ENCODE measurements at regions not wholly inside any gene's neighbourhood (a gene's known extent, or its start where the extent isn't known, plus 50 kb on each side); places are given as distances from the start of the nearest gene placed in this dataset.
"Not testable (repeated sequence)": the region's sequence is repeated elsewhere in the genome, so short reads cannot be mapped to it uniquely, and the experiment has no call there.

- no peak for DNase-seq
These were observed 634.1 kb downstream of the ACTR3B start for GRCh38 chr7:153393666-153394065.

DNA sequence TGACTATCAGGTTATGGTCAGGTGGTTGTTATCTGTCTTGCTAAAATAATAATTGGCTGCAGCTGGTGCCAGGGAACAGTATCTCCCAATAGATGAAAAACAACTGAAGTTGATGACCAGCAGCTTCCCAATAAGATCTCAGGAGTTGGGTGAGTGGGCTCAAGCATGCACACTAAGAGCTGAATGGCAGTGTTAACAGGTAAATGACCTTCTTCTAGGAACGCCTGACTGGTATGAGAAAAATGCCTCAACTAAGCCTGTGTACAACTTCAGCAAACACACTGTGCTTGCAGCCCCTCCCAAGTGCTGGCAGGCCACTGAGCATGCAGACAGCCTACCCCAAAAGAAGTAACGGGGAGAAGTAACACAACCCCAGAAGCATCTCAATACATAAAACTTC, 636.9 kb downstream of the ACTR3B start:
- no peak for DNase-seq

GRCh38 chr7:153397459-153397858, 637.9 kb downstream of the ACTR3B start:
- DNase-seq: no peak

- DNase-seq: no peak
These were observed 638.4 kb downstream of the ACTR3B start for GRCh38 chr7:153397906-153398305.

DNA sequence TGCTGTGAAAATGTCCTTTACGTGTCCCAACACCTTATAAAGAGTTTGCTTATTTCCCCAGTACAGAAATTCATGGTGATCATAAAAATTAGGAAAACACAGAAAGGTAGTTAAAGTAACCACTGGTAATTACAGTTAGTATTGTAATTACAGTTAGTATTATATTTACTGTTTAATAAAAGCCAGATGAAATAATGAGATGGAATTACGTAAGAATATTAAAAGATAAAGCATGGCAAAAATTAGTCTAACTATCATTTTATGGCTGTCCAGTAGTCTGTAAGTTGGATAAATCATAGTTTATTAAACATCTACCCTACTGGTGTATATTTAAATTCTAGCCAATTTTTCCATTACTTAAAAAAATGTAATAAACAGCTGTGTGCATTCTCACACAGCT, 638.8 kb downstream of the ACTR3B start:
- DNase-seq: no peak

DNA sequence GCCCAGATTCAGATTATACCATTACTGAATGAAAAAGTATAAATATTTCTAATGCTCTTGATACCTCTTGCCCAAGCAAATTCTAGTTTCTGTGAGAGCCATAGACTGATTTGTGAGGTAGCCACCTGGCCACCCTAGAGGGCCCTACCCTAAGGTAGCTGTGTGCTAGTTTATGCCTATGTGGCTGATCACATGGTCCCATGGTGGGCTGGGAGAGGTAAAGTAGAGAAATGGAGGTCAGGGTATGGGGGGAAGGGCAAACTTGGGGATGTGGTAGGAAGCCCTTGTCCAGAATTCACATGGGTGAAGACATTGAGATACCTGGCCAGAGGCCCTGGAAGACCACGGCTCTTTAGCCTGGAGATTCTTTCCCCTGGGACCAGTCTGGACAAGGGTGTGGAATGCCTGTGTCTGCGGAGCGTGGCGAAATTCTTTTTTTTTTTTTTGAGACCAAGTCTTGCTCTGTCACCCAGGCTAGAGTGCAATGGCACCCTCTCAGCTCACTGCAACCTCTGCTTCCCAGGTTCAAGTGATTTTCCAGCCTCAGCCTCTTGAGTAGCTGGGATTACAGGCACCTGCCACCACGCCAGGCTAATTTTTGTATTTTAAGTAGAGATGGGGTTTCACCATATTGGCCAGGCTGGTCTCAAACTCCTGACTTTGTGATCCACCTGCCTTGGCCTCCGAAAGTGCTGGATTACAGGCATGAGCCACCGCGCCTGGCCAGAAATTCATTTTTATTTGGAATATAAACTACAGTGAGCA, 639.4 kb downstream of the ACTR3B start:
- no peak for DNase-seq

GRCh38 chr7:153399554-153399940, 640.0 kb downstream of the ACTR3B start:
- DNase-seq: no peak

- no peak for DNase-seq
These were observed 641.4 kb downstream of the ACTR3B start for GRCh38 chr7:153400735-153401593.

GRCh38 chr7:153401795-153402720, 642.5 kb downstream of the ACTR3B start:
- no peak for DNase-seq

GRCh38 chr7:153402721-153403541, 643.4 kb downstream of the ACTR3B start:
- no peak for DNase-seq

GRCh38 chr7:153404124-153404523, 644.6 kb downstream of the ACTR3B start:
- no peak for DNase-seq

DNA sequence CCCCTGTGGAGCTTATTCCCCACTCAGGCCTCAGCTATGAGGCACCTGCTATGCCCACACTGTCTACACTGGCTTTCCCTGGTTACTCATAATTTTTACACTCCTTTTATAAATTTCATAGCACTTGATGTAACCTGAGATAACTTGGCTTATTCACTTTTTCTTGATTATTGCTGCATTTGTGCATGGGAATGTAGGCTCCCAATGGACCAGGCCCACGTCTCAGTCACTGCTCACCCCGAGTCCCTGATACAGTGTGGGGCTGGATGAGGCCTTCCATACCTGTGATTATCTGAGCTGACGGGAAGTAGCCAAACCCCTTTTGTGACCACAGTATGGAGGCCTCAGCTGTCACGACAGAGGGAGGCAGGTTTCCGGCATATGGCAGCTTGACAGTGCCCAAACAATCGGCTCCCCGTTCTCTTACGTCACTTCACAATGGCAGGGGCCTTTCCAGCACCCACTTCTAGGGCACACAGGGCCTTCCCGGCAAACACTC, 645.3 kb downstream of the ACTR3B start:
- DNase-seq: no peak

- no peak for DNase-seq
These were observed 646.3 kb upstream of the DPP6 start for GRCh38 chr7:153405704-153406485.

- DNase-seq: no peak
These were observed 645.7 kb upstream of the DPP6 start for GRCh38 chr7:153406486-153406872.

GRCh38 chr7:153407291-153408046, 644.7 kb upstream of the DPP6 start:
- no peak for DNase-seq

GRCh38 chr7:153408360-153409335, 643.5 kb upstream of the DPP6 start:
- DNase-seq: no peak

DNA sequence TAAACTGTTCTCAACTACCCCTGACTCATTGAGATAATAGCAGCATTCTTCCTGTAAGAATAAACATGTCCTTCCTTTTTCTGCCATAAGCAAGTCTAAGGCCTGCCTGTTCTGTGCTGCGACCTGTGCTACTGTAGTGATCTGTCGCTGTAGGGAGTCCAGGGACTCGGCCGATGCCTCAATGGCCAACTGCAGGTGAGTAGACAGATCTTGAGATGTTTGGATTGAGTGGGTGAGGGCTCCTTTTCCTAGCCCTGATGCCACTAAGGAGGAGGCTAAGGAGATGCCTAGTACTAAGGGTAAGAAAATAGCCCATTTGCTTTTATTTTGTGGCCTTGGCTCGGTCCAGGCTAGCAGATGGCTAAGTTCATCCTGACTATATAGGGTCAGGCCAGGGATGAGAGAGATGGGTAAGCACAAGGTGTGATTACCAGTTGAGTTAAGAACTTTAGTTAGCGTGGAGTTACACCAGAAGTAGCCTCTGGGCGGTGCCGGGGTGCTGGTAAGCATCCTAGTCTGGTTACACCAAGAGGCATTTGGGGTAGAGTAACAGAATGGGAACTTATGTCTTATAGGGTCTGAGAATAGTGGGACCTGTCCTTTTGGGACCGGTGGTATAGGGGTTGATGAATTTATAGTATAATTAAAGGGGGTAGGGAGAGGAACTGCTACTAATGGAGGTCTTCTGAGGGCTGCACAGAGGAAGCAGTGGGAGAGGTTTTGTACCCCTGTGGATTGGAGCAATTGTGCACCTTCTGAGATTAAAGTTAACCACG, 642.4 kb upstream of the DPP6 start:
- not testable (repeated sequence) for DNase-seq

- not testable (repeated sequence) for DNase-seq
These were observed 641.1 kb upstream of the DPP6 start for GRCh38 chr7:153410997-153411642.
